Vagina (tissue), 2 donors: ENCODE measurements at regions not wholly inside any gene's neighbourhood (a gene's known extent, or its start where the extent isn't known, plus 50 kb on each side); places are given as distances from the start of the nearest gene placed in this dataset.

Source experiments
- POLR2A ChIP-seq, 2 donors: fragments of 450-650 bp; IDR thresholded peaks; one replicate each; pipeline ENCODE4 v1.6.1; 2017; ENCODE audit warnings: antibody characterized with exemption in 2 of 2, mild to moderate bottlenecking in 2 of 2, moderate library complexity in 2 of 2
- POLR2AphosphoS5 ChIP-seq, 2 donors: sonication (generic); formaldehyde crosslinking; IDR thresholded peaks; one replicate each; pipeline ENCODE4 v1.9.0; 2017; ENCODE audit warnings: antibody characterized with exemption in 2 of 2, mild to moderate bottlenecking in 2 of 2, low read depth in 1 of 2; ENCODE audit not compliant: insufficient read depth in 1 of 2
- TF ChIP-seq, protein P1 (sequence below), 3 experiments: fragments of 450-650 bp in 2 of 3; fragments of 200-600 bp in 1 of 3; sonication (generic) in 1 of 3; IDR thresholded peaks; one replicate each; pipeline ENCODE4 v1.5.1; 2017 to 2019; ENCODE audit warnings: antibody characterized with exemption in 3 of 3, mild to moderate bottlenecking in 2 of 3, moderate library complexity in 2 of 3

DNA sequence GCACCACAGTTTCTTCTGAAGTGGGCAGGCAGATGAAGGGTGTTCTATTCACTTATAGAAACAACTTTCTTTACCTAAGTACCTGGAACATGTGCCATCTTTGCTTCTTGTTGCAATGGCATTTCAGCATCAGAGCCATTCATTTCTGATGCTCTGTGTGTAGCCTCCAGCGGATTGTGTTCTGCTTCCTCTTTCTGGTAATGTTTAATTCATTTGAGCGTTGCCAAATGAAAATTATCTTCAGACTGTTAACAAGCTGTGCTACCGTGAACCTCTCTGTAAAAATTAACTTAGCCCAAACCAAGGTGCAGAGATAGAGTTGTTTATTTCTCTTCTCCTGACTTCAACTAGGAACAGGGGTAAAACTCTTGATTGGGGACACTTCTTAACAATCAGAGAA, 302.0 kb downstream of the EDEM1 start:
- TF ChIP-seq, protein P1, sequence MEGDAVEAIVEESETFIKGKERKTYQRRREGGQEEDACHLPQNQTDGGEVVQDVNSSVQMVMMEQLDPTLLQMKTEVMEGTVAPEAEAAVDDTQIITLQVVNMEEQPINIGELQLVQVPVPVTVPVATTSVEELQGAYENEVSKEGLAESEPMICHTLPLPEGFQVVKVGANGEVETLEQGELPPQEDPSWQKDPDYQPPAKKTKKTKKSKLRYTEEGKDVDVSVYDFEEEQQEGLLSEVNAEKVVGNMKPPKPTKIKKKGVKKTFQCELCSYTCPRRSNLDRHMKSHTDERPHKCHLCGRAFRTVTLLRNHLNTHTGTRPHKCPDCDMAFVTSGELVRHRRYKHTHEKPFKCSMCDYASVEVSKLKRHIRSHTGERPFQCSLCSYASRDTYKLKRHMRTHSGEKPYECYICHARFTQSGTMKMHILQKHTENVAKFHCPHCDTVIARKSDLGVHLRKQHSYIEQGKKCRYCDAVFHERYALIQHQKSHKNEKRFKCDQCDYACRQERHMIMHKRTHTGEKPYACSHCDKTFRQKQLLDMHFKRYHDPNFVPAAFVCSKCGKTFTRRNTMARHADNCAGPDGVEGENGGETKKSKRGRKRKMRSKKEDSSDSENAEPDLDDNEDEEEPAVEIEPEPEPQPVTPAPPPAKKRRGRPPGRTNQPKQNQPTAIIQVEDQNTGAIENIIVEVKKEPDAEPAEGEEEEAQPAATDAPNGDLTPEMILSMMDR (IDR thresholded peaks at IDR 0.05): no peak
- TF ChIP-seq POLR2A (IDR thresholded peaks at IDR 0.05) (no peak), POLR2AphosphoS5 (IDR thresholded peaks at IDR 0.05; ENCODE audit: insufficient read depth in 1 of 2, low read depth in 1 of 2) (no peak)
